ENCODE measurements at regions not wholly inside any gene's neighbourhood (a gene's known extent, or its start where the extent isn't known, plus 50 kb on each side); places are given as distances from the start of the nearest gene placed in this dataset.

DNA sequence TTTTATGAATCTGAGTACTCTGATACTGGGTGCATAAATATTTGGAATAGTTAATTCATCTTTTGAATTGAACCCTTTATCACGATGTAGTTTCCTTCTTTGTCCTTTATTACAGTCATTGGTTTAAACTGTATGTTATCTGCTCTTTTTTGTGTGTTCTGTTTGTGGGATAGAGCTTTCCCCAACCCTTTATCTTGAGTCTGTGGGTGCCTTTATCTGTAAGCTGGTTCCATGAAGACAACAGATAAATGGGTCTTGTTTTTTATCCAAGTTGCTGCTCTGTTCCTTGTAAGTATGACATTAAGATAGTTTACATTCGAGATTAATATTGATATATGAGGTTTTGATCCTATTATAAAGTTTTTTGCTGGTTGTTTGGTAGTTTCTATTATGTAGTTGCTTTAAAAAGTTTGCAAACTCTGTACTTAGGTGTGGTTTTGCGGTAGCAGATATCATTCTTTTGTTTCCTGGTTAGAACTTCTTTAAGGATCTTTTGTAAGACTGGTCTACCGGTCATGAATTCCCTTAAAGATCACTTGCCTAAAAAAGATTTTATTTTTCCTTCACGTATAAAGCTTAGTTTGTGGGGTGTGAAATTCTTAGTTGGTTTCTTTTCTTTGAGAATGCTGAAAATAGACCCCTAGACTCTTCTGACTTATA is 1451.3 kb upstream of the SLC39A10 start:
- TF ChIP-seq, protein P1, sequence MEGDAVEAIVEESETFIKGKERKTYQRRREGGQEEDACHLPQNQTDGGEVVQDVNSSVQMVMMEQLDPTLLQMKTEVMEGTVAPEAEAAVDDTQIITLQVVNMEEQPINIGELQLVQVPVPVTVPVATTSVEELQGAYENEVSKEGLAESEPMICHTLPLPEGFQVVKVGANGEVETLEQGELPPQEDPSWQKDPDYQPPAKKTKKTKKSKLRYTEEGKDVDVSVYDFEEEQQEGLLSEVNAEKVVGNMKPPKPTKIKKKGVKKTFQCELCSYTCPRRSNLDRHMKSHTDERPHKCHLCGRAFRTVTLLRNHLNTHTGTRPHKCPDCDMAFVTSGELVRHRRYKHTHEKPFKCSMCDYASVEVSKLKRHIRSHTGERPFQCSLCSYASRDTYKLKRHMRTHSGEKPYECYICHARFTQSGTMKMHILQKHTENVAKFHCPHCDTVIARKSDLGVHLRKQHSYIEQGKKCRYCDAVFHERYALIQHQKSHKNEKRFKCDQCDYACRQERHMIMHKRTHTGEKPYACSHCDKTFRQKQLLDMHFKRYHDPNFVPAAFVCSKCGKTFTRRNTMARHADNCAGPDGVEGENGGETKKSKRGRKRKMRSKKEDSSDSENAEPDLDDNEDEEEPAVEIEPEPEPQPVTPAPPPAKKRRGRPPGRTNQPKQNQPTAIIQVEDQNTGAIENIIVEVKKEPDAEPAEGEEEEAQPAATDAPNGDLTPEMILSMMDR (IDR thresholded peaks at IDR 0.05; ENCODE audit: insufficient read depth, low read depth, low read length): no peak
- TF ChIP-seq EZH2 (IDR thresholded peaks at IDR 0.05; ENCODE audit: insufficient read depth, low read length): no peak
